ENCODE measurements at regions not wholly inside any gene's neighbourhood (a gene's known extent, or its start where the extent isn't known, plus 50 kb on each side); places are given as distances from the start of the nearest gene placed in this dataset.

GRCh38 chr21:15604413-15604812, 125.4 kb upstream of the USP25 start:
- ChIA-PET POLR2A (no interaction called here), CTCF (no interaction called here)
- Histone ChIP-seq H3K27me3 (ENCODE audit: control insufficient read depth, insufficient read depth, low read length) (no peaks in the 10 kb centered on the region), H3K36me3 (ENCODE audit: control insufficient read depth, insufficient read depth, low read length) (no peaks in the 10 kb centered on the region), H3K4me3 (ENCODE audit: low read depth in 2 of 2, low read length in 2 of 2) (no peak overlapping the region), H3K4me1 (ENCODE audit: control insufficient read depth, insufficient read depth, low read length) (no peaks in the 10 kb centered on the region), H3K27ac (ENCODE audit: low read length) (no peak overlapping the region), H3K9me3 (ENCODE audit: control insufficient read depth, insufficient read depth, low read depth, low read length) (no peaks in the 10 kb centered on the region)
- intact Hi-C loops (cut with micrococcal nuclease; ENCODE audit: unreplicated experiment) (no loop called here), in situ Hi-C loops (cut with HindIII; ENCODE audit: low pct_unique_long_range_greater_than_20kb, low sequenced_read_pairs) (no loop called here)
- no peak for DNase-seq (ENCODE audit: low read depth, low spot score)
- no peak for ATAC-seq
- no TSS peak for BruUV-seq (replicated peaks)
- TF ChIP-seq TCF7L2 (IDR thresholded peaks at IDR 0.05; ENCODE audit: low read depth, low read length) (no peak), POLR2AphosphoS5 (IDR thresholded peaks at IDR 0.05; ENCODE audit: low read depth, low read length) (no peak), SIN3A (IDR thresholded peaks at IDR 0.05; ENCODE audit: borderline replicate concordance, insufficient read depth, low read depth, low read length) (no peak), CTCF (IDR thresholded peaks at IDR 0.05) (no peak), REST (IDR thresholded peaks at IDR 0.05; ENCODE audit: insufficient read depth in 1 of 2, low read depth in 2 of 2, low read length in 1 of 2) (no peak)

- Histone ChIP-seq H3K9me3 (ENCODE audit: control insufficient read depth, insufficient read depth, low read depth, low read length) (no peaks in the 10 kb centered on the region), H3K27me3 (ENCODE audit: control insufficient read depth, insufficient read depth, low read length) (no peaks in the 10 kb centered on the region), H3K4me1 (ENCODE audit: control insufficient read depth, insufficient read depth, low read length) (no peaks in the 10 kb centered on the region), H3K4me3 (ENCODE audit: low read depth in 2 of 2, low read length in 2 of 2) (no peak overlapping the region), H3K36me3 (ENCODE audit: control insufficient read depth, insufficient read depth, low read length) (no peaks in the 10 kb centered on the region), H3K27ac (ENCODE audit: low read length) (no peak overlapping the region)
- in situ Hi-C loops (cut with HindIII; ENCODE audit: low pct_unique_long_range_greater_than_20kb, low sequenced_read_pairs) = no loop called here
- intact Hi-C loops (cut with micrococcal nuclease; ENCODE audit: unreplicated experiment) = no loop called here
- CTCF ChIA-PET = no interaction called here
- POLR2A ChIA-PET = no interaction called here
- DNase-seq (ENCODE audit: low read depth, low spot score) (no peak), ATAC-seq (no peak)
- BruUV-seq (replicated peaks) = no TSS peak
- TF ChIP-seq POLR2AphosphoS5 (IDR thresholded peaks at IDR 0.05; ENCODE audit: low read depth, low read length) (no peak), SIN3A (IDR thresholded peaks at IDR 0.05; ENCODE audit: borderline replicate concordance, insufficient read depth, low read depth, low read length) (no peak), TCF7L2 (IDR thresholded peaks at IDR 0.05; ENCODE audit: low read depth, low read length) (no peak), REST (IDR thresholded peaks at IDR 0.05; ENCODE audit: insufficient read depth in 1 of 2, low read depth in 2 of 2, low read length in 1 of 2) (no peak), CTCF (IDR thresholded peaks at IDR 0.05) (no peak)
Measured at GRCh38 chr21:15614766-15615165, 115.0 kb upstream of the USP25 start.

Measured in Panc1 (cell line).